ENCODE measurements at regions not wholly inside any gene's neighbourhood (a gene's known extent, or its start where the extent isn't known, plus 50 kb on each side); places are given as distances from the start of the nearest gene placed in this dataset.

DNA sequence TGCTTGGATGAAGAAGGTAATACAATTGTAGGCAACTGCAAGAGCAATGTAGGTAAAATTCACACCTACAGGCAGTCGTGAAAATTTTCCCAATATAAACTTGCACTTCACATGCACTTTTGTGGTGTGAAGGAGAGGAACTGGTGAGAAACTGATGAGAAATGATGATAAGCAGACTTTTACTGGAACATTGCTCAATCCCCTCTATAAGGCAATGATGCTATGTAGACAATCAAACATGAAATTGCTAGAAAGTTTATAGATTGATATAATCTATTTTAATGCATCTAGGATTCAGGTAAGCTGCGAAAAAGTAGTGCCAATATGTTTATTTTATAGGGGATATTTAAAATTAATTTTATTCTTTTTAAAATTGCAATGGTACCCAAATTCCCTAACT is 802.2 kb downstream of the KCNT2 start:
- no peak for DNase-seq

GRCh38 chr1:195804547-195804946 is 803.7 kb downstream of the KCNT2 start:
- DNase-seq: no peak

GRCh38 chr1:195799016-195799415 is 809.2 kb downstream of the KCNT2 start:
- no peak for DNase-seq

DNA sequence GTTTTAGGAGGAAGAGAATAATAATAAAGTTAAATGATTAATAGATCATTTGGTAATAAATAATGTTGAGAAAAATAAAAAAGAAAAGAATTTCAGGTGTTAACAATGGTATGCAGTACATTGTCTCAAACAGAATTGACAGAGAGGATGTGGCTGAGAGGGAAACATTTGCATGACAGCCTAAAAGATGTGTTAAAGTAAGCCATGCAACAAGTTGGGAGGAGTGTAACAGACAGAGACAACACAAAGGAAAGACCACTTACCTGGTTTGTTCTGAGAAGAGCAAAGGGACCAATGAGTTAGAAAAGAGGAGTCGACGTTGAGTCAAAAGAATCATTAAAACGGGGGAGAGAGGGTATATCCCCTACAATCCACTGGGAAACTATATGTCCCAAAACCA is 814.0 kb downstream of the KCNT2 start:
- DNase-seq: no peak

DNA sequence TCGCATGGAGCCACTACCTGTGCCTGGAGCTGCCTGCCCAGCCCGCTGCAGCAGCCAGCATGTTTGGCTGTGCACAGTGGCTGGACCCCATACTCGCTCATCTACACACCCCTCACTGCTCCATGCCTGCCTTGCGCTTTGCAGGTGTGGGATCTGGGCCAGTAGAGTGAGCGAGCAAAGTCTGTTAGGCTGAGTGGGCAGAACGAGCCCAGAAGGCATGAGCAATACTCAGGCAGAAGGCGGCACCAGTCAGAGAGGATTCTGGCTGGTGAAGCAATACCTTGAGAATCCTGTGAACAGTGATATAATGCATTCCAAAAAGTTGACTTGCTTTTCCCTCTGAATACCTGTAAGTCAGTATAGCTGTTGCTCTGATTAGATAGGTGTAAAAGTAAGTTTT is 816.4 kb downstream of the KCNT2 start:
- no peak for DNase-seq

DNA sequence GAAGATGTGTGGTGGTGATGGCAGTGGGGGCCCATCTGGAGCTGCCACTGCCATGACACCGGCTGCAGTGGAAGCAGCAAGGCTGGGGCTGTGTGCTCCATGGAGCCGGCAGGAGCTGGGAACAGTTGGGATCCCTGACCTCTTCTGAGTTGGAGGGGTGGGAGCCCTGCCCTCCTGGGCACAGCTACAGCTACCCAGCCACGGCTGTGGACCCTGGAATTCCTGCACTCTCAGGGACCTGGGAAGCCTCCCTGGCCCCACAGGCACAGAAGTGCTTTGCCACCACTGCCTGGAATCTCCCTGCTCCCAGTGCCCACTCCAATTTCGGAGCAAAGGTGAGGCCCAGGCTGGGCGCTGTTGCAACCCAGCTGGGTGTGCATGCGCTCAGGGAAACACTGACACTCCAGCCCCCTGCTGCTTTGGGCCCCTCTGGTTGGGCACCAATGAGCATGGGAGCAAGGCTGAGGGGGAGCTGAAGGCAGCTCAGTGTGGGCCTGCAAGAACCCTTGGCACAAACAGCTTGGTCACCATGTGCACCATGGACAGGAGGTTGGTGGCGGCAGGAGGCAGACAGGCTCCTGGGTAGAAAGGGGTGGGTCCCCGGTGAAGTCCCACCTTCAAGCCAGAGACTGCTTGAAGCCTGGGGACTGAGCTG is 817.6 kb downstream of the KCNT2 start:
- no peak for DNase-seq

DNA sequence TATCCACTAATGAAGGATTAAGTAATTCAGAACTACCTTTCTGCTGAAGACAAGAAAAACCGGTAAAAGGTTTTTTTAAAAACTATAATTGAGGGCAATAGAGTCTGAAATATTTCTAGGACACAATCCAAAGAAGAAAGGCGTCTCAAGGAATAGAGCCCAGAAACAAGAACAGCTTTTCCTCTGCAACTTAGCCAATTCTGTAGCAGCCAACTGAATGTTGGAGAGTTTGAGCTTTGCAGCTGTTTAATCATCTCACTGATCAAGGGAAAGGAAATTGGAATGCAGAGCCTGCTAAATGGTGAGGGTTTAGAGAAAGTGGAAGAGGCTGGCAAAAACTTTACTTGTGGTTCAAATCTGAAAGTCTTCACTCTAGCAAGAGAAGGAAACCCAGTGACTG is 818.9 kb downstream of the KCNT2 start:
- DNase-seq: no peak

DNA sequence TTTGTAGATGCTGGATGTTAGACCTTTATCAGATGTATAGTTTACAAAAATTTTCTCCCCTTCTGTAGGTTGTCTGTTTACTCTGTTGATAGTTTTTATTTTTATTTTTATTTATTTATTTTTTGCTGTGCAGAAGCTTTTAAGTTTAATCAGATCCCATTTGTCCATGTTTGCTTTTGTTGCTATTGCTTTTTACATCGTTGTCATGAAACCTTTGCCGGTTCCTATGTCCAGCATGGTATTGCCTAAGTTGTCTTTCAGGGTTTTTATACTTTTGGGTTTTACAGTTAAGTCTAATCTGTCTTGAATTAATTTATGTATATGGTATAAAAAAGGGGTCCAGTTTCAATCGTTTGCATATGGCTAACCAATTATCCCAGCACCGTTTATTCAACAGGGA is 819.5 kb downstream of the KCNT2 start:
- no peak for DNase-seq

DNA sequence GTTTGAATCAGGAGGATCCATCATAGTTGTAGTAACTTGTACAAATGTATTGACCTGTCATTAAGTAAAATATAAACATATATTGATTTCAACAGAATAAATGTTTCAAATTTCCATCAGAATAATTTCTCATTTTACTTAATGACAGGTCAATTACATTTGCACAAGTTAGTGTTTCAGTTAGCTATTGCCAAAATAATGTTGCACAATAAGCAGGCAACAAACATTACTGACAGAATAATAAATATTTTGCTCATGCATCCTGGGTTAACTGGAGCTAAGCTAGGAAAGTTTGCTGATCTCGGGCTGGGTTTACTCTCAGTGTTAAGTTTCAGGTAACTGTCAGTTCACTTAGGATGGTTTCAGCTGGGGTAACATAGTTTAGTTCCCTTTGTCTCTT is 822.4 kb downstream of the KCNT2 start:
- no peak for DNase-seq

DNA sequence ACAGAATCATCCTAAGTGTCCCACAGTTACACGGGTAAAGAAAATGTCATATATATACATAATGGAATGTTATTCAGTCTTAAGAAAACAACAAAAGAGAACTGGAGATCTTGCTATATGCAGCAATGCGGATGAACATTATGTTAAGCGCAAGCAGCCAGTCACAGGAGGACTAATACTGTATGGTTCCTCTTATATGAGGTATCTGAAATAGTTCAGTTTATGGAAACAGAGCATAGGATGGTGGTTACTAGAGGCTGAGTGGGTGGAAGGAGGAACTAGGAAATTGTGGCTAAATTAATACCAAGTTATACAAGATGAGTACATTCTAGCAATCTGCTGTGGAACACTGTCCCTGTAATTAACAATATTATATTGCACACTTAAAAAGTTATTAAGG is 834.3 kb downstream of the KCNT2 start:
- DNase-seq: no peak

DNA sequence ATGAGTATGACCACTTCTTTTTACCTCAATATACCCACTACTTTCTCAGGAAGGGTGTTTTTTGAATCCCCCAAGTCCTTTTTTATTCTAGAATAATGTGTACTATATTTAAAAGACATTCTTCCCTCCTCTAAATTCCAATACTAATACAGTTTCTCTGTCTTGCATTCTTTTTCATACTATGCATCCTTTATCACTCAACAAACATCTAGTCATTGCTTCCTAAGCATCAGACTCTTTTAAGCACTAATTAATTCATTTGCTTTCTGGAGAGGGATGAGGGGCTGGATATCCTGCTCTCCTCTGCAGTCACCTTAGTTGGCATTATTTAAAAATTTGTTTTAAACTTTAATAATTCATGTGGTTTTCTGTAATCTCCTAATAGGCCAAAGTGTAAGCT is 838.8 kb downstream of the KCNT2 start:
- DNase-seq: no peak

GRCh38 chr1:195768936-195769335 is 839.3 kb downstream of the KCNT2 start:
- DNase-seq: no peak

GRCh38 chr1:195768377-195768776 is 839.9 kb downstream of the KCNT2 start:
- DNase-seq: no peak

- no peak for DNase-seq
Observed at GRCh38 chr1:195766709-195767108, 841.5 kb downstream of the KCNT2 start.

- DNase-seq: no peak
Observed at GRCh38 chr1:195765099-195765498, 843.1 kb downstream of the KCNT2 start.

- no peak for DNase-seq
Observed at GRCh38 chr1:195763907-195764374, 844.3 kb downstream of the KCNT2 start.

DNA sequence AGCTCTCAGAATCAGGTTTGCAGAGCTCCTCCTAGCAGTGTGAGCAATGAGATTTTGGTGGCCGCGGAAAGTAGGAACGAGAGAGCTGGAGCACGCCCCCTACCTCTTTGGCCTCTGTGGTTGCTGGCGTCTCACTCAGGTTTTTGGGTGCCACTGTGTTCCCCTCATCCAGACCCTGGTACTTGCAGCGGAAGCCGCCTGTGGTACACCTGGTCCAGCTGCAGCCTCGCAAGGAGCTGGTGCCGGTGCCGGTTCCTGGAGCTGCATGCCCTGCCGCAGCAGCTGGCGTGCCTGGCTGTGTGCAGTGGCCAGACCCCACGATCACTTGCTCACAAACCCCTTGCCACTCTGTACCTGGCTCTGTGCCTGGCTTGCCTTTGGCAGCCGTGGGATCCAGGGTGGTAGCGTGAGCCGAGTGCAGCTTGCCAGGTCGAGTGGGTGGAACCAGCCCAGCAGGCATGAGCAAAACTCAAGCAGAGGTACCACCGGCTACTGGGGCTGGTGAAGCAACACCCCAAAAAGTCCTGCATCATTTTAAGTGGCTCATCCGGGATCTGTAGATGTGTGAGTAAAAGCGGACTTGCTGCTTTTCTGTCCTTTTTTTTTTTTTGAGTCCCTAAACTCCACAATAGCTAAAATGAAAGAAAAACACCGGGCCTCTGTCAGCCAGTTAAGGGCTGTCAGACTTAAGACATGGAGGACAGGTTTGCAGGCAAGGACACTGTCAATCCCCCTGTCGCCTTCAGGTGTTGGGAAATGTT is 844.9 kb downstream of the KCNT2 start:
- DNase-seq: no peak

DNA sequence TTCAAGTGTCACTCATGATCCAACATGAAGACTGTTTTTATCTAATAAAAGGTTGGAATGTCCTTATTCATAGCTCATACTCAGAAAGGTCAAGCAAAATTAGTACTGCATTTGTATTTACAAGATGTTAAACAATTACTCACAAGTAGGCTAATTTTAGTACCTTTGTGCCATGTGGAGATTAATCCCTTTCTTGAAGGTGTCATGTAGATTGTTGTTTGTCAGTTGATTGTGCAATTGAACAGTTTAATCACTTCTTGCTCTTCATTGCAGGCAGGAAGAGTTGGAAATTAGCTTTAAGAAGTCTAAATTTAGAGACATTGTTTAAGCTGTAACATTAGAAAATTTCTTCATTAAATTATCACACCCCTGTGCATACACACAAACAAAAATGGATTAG is 847.1 kb downstream of the KCNT2 start:
- DNase-seq: no peak

DNA sequence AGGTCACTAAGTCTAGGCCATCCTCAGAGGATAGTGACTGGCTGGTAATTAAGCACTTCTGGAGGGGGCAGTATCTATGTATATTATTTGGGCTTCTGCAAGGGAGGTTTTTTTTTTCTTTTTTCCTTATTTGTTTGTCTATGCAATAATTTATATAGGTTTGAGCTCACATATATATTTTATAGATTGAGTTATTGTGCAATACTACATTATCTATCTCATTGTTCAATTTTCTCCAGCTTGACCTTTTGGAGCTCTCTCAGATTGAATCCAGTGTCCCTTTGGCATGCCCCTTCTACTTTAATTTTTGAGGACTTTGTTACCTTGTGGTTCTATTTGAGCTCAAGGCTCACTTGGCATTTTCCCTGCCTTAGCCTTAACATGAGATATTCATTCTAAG is 852.1 kb downstream of the KCNT2 start:
- DNase-seq: no peak

- DNase-seq: no peak
Observed at GRCh38 chr1:195754874-195755273, 853.4 kb downstream of the KCNT2 start.

DNA sequence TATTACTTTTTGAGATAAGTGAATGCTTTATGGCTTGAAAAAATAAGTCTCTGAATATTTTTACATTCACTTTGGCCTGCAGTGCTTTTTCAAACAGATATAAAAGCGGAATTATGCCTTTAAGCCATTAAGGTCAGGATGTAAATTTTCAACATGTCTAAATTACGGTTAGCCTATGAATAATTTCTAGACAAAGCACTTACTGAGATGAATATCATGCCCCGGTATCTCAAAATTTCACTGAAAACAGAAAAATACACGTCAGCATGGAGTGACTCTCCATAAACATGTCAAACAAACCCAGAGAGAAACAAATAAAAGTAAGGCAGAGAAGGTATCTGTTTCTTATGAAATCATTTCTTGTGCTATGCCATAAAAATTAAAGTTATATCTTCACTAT is 853.9 kb downstream of the KCNT2 start:
- no peak for DNase-seq

DNA sequence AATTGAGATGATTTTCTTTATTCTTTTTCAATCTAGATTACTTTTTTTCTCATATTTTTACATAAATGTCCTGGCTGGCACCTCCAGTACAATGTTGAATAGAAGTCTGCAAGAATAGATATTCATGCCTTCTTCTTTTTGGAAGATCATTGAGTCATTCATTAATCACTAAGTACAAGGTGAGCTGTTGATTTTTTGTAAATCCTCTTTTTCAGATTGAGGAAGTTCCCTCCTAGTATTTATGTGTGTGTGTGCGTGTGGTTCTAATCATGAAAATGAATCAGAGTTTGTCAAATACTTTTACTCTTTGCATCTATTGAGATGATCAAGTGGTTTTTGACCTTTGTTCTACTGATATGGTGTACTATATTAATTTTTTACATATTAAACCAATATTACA is 859.3 kb downstream of the KCNT2 start:
- DNase-seq: no peak

DNA sequence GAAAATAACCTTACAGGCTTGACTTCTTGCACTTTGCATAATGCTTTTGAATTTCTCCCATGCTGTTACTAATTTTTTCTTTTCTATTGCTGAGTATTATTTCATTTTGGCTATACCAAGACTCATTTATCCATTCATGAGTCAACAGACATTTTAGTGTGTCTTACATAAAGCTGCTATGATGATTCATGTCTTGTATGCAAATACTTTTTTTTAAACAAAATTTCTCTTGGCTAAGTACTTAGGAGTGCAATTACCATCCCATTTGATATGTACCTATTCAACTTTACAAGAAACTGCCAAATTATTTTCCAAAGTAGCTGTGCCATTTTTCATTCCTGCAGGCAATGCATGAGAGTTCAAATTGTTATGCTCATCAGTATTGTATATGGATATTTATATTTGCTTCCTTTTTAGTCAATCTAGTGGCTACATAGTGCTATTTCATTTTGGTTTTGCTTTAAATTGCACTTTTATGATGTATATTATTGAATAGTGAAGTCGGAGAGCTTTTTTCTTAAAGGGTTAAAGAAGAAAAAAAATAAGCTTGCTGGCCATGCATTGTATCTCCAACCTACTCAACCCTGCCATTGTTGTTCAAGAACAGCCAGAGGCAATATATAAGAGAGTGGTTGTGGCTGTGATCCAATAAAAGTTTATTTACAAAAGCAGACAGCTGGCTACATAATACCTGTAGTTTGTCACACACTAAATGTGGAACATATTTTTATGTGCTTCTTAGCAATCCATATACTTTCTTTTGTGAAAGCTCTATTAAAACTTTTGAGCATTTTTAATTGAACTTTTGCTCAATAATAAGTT is 862.8 kb downstream of the KCNT2 start:
- no peak for DNase-seq

DNA sequence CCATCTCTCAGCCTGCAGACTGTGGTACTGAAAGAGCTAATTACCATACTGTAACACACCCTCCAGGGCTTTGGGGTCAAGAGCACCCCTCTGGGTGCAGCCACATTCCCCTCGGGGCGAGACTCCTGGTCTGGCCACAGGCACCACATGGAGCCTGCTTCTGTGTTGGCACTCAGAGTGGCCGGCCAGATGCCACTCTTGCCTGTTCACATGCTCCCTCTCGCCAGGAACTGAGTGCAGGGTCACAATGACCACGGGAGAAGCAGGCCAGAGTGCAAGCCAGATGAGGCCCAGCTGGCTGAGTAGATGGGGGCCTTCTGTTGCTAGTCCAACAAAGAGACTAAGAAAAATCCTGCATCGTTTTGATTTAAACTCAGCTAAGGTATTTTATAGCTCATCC is 864.0 kb downstream of the KCNT2 start:
- no peak for DNase-seq

Data from activated CD8-positive, alpha-beta memory T cell treated with anti-CD3 and anti-CD28 coated beads, Interleukin-2, amount 50 U/mL, for 4 hours (primary cell).